Thyroid gland (tissue), 4 donors: ENCODE measurements at regions not wholly inside any gene's neighbourhood (a gene's known extent, or its start where the extent isn't known, plus 50 kb on each side); places are given as distances from the start of the nearest gene placed in this dataset.

Experiments used
- CTCF ChIP-seq, 6 experiments: fragments of 200-600 bp in 3 of 6; fragments of 450-650 bp in 3 of 6; sonication (generic) in 3 of 6; IDR thresholded peaks; one replicate each; pipeline ENCODE4 v1.5.1; 2016 to 2019; ENCODE audit warnings: antibody characterized with exemption in 6 of 6, mild to moderate bottlenecking in 2 of 6, inconsistent platforms in 1 of 6, moderate library complexity in 1 of 6
- POLR2A ChIP-seq, 2 donors: fragments of 450-650 bp; IDR thresholded peaks; one replicate each; pipeline ENCODE4 v1.6.1; 2017; ENCODE audit warnings: antibody characterized with exemption in 2 of 2, mild to moderate bottlenecking in 2 of 2, moderate library complexity in 1 of 2

DNA sequence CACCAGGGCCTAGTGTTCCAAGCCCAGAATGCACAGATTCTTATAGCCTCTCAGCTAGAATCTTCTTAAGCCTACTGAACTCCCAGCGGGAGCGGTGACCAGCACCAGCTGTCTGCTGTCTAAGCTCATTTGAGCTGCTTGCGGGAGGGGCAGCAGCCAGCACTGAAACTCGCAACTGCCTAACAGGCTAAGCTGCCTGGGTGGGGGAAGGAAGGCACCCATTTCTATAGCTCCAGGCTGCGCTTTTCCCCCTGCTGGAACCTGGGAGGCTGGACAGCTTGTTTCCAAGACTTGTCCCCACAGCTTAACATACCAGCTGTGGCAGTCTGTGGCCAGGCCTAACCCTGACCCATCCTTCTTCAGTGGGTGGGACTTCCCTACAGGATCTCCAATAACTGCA, 512.9 kb downstream of the EFNA5 start:
- TF ChIP-seq CTCF (IDR thresholded peaks at IDR 0.05) (no peak), POLR2A (IDR thresholded peaks at IDR 0.05) (no peak)
